HEK293 (cell line): ENCODE measurements at regions not wholly inside any gene's neighbourhood (a gene's known extent, or its start where the extent isn't known, plus 50 kb on each side); places are given as distances from the start of the nearest gene placed in this dataset.
A peak's percentile ranks its signal among the peaks of the same experiment; 100 is the strongest.

Source experiments
- BCL11A ChIP-seq: fragments of 450-650 bp; formaldehyde crosslinking; IDR thresholded peaks from 2 replicates; pipeline ENCODE4 v1.5.1; 2016; ENCODE audit warnings: low read depth, missing biosample characterization, missing genetic modification characterization
- GLI4 ChIP-seq: fragments of 450-650 bp; formaldehyde crosslinking; IDR thresholded peaks from 2 replicates; pipeline ENCODE4 v1.5.1; 2016; ENCODE audit warnings: missing biosample characterization, missing genetic modification characterization
- GLIS2 ChIP-seq: fragments of 450-650 bp; formaldehyde crosslinking; IDR thresholded peaks from 2 replicates; pipeline ENCODE4 v1.5.1; 2016; ENCODE audit warnings: missing biosample characterization, missing genetic modification characterization
- HOXD13 ChIP-seq: sonication (generic); formaldehyde crosslinking; IDR thresholded peaks from 2 replicates; pipeline ENCODE4 v1.8.0; 2022; ENCODE audit warnings: missing genetic modification reagents, borderline replicate concordance
- PRDM1 ChIP-seq: fragments of 450-650 bp; formaldehyde crosslinking; IDR thresholded peaks from 2 replicates; pipeline ENCODE4; 2016; ENCODE audit warnings: missing biosample characterization, missing genetic modification characterization
- SP2 ChIP-seq: fragments of 450-650 bp; formaldehyde crosslinking; IDR thresholded peaks from 2 replicates; pipeline ENCODE4 v1.5.1; 2016; ENCODE audit warnings: missing biosample characterization, missing genetic modification characterization
- ZBTB1 ChIP-seq: fragments of 450-650 bp; formaldehyde crosslinking; IDR thresholded peaks from 2 replicates; pipeline ENCODE4 v1.5.1; 2016; ENCODE audit warnings: missing biosample characterization, missing genetic modification characterization
- ZBTB20 ChIP-seq: fragments of 450-650 bp; formaldehyde crosslinking; IDR thresholded peaks from 2 replicates; pipeline ENCODE4 v1.5.1; 2016; ENCODE audit warnings: missing biosample characterization, missing genetic modification characterization
- ZBTB8A ChIP-seq: fragments of 450-650 bp; formaldehyde crosslinking; IDR thresholded peaks from 2 replicates; pipeline ENCODE4 v1.5.1; 2016; ENCODE audit warnings: missing biosample characterization, missing genetic modification characterization
- ZFP3 ChIP-seq: fragments of 450-650 bp; formaldehyde crosslinking; IDR thresholded peaks from 2 replicates; pipeline ENCODE4 v1.5.1; 2016; ENCODE audit warnings: low read depth, missing biosample characterization, missing genetic modification characterization
- ZNF138 ChIP-seq: fragments of 450-650 bp; formaldehyde crosslinking; IDR thresholded peaks from 2 replicates; pipeline ENCODE4 v1.5.1; 2016; ENCODE audit warnings: missing biosample characterization, missing genetic modification characterization, borderline replicate concordance
- ZNF155 ChIP-seq: fragments of 450-650 bp; formaldehyde crosslinking; IDR thresholded peaks from 2 replicates; pipeline ENCODE4 v1.5.1; 2016; ENCODE audit warnings: missing biosample characterization, missing genetic modification characterization
- ZNF174 ChIP-seq: fragments of 450-650 bp; formaldehyde crosslinking; IDR thresholded peaks from 2 replicates; pipeline ENCODE4 v1.5.0; 2017; ENCODE audit warnings: missing biosample characterization, mild to moderate bottlenecking, missing genetic modification characterization
- ZNF175 ChIP-seq: fragments of 450-650 bp; formaldehyde crosslinking; IDR thresholded peaks from 2 replicates; pipeline ENCODE4 v1.5.1; 2016; ENCODE audit warnings: missing biosample characterization, missing genetic modification characterization
- ZNF202 ChIP-seq: fragments of 450-650 bp; formaldehyde crosslinking; IDR thresholded peaks from 2 replicates; pipeline ENCODE4 v1.5.1; 2016; ENCODE audit warnings: missing biosample characterization, missing genetic modification characterization, borderline replicate concordance
- ZNF292 ChIP-seq: fragments of 450-650 bp; formaldehyde crosslinking; IDR thresholded peaks from 2 replicates; pipeline ENCODE4 v1.5.1; 2016; ENCODE audit warnings: low read depth, missing biosample characterization, missing genetic modification characterization, borderline replicate concordance
- ZNF37A ChIP-seq: fragments of 450-650 bp; IDR thresholded peaks from 2 replicates; pipeline ENCODE4 v1.5.1; 2018; ENCODE audit warnings: missing biosample characterization, missing genetic modification characterization
- ZNF423 ChIP-seq: fragments of 450-650 bp; formaldehyde crosslinking; IDR thresholded peaks from 2 replicates; pipeline ENCODE4 v1.5.1; 2016; ENCODE audit warnings: missing biosample characterization, missing genetic modification characterization
- ZNF548 ChIP-seq: fragments of 450-650 bp; formaldehyde crosslinking; IDR thresholded peaks from 2 replicates; pipeline ENCODE4 v1.5.1; 2016; ENCODE audit warnings: missing biosample characterization, missing genetic modification characterization
- ZNF610 ChIP-seq: fragments of 450-650 bp; formaldehyde crosslinking; IDR thresholded peaks from 2 replicates; pipeline ENCODE4 v1.5.1; 2016; ENCODE audit warnings: missing biosample characterization, missing genetic modification characterization, borderline replicate concordance
- ZNF76 ChIP-seq: fragments of 450-650 bp; formaldehyde crosslinking; IDR thresholded peaks from 2 replicates; pipeline ENCODE4; 2016; ENCODE audit warnings: low read depth, missing biosample characterization, missing genetic modification characterization, borderline replicate concordance
- ZNF843 ChIP-seq: fragments of 450-650 bp; formaldehyde crosslinking; IDR thresholded peaks from 2 replicates; pipeline ENCODE4 v1.5.1; 2016; ENCODE audit warnings: missing biosample characterization, missing genetic modification characterization
- TF ChIP-seq, protein P1 (sequence below): fragments of 450-650 bp; formaldehyde crosslinking; IDR thresholded peaks from 2 replicates; pipeline ENCODE4 v1.5.1; 2016; ENCODE audit warnings: missing biosample characterization, missing genetic modification characterization
- TF ChIP-seq, protein P2 (sequence below): fragments of 450-650 bp; formaldehyde crosslinking; IDR thresholded peaks from 2 replicates; pipeline ENCODE4 v1.5.1; 2016; ENCODE audit warnings: missing biosample characterization, missing genetic modification characterization
- TF ChIP-seq, protein P3 (sequence below): fragments of 450-650 bp; formaldehyde crosslinking; IDR thresholded peaks from 2 replicates; pipeline ENCODE4 v1.5.1; 2016; ENCODE audit warnings: missing biosample characterization, missing genetic modification characterization
- TF ChIP-seq, protein P4 (sequence below): fragments of 450-650 bp; formaldehyde crosslinking; IDR thresholded peaks from 2 replicates; pipeline ENCODE4 v1.5.1; 2016; ENCODE audit warnings: missing biosample characterization, missing genetic modification characterization
- TF ChIP-seq, protein P5 (sequence below): fragments of 450-650 bp; IDR thresholded peaks from 2 replicates; pipeline ENCODE4 v1.5.1; 2018; ENCODE audit warnings: missing biosample characterization, mild to moderate bottlenecking, missing genetic modification characterization
- TF ChIP-seq, protein P6 (sequence below): fragments of 450-650 bp; formaldehyde crosslinking; IDR thresholded peaks from 2 replicates; pipeline ENCODE4 v1.5.1; 2016; ENCODE audit warnings: missing biosample characterization, missing genetic modification characterization

DNA sequence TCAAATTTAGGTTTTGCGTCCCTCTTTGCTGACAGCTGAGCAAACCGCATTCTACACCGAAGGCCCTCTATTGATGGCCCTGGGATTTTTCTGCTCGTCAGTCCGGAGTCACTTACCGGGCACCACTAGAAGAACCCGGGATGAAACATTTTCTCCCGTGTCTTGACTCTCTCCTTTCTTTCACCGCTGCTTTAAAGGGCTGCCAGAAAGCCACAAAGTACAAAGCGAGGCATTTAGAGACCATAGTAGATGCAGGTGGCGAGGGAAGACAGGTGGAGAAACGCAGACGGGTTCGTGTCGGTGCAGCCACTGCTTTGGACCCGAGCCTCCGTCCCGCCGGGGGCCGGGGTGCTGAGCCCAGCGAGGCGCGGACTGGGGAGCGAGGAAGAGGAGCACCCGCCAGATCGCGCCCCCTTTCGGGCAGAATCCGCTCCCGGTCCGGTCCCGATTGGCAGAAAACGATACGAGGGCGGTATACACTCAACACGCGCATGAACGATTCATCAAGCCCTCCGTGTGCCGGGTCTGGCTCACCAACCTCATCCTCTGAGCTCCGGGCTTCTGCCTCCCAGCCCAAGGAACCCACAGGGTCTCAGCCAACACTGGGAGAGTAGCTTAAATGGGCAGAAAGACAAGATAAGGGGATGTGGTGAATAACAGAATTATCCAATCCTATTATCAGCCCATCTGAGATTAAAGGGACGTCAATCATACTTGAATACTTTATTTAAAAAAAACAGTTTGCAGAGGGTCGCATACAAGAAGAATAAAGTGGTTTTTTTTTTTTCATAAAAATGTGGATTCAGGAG lies 84.9 kb downstream of the TRIM27 start (continued):
- TF ChIP-seq ZNF138 (tag by site-specific recombination): no peak
- peak; percentile 72 for TF ChIP-seq GLIS2 (tag by site-specific recombination)
- no peak for TF ChIP-seq ZNF174 (tag by site-specific recombination)
- TF ChIP-seq, protein P1, sequence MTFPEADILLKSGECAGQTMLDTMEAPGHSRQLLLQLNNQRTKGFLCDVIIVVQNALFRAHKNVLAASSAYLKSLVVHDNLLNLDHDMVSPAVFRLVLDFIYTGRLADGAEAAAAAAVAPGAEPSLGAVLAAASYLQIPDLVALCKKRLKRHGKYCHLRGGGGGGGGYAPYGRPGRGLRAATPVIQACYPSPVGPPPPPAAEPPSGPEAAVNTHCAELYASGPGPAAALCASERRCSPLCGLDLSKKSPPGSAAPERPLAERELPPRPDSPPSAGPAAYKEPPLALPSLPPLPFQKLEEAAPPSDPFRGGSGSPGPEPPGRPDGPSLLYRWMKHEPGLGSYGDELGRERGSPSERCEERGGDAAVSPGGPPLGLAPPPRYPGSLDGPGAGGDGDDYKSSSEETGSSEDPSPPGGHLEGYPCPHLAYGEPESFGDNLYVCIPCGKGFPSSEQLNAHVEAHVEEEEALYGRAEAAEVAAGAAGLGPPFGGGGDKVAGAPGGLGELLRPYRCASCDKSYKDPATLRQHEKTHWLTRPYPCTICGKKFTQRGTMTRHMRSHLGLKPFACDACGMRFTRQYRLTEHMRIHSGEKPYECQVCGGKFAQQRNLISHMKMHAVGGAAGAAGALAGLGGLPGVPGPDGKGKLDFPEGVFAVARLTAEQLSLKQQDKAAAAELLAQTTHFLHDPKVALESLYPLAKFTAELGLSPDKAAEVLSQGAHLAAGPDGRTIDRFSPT: peak; percentile 92
- no peak for TF ChIP-seq ZNF155 (tag by site-specific recombination)
- peak; percentile 75 for TF ChIP-seq SP2 (tag by site-specific recombination)
- TF ChIP-seq PRDM1 (tag by site-specific recombination): peak; percentile 70
- peak; percentile 54; the same call in 1 of the 2 replicates for TF ChIP-seq ZNF423
- TF ChIP-seq, protein P2, sequence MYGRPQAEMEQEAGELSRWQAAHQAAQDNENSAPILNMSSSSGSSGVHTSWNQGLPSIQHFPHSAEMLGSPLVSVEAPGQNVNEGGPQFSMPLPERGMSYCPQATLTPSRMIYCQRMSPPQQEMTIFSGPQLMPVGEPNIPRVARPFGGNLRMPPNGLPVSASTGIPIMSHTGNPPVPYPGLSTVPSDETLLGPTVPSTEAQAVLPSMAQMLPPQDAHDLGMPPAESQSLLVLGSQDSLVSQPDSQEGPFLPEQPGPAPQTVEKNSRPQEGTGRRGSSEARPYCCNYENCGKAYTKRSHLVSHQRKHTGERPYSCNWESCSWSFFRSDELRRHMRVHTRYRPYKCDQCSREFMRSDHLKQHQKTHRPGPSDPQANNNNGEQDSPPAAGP (tag by site-specific recombination): peak; percentile 72
- TF ChIP-seq, protein P3, sequence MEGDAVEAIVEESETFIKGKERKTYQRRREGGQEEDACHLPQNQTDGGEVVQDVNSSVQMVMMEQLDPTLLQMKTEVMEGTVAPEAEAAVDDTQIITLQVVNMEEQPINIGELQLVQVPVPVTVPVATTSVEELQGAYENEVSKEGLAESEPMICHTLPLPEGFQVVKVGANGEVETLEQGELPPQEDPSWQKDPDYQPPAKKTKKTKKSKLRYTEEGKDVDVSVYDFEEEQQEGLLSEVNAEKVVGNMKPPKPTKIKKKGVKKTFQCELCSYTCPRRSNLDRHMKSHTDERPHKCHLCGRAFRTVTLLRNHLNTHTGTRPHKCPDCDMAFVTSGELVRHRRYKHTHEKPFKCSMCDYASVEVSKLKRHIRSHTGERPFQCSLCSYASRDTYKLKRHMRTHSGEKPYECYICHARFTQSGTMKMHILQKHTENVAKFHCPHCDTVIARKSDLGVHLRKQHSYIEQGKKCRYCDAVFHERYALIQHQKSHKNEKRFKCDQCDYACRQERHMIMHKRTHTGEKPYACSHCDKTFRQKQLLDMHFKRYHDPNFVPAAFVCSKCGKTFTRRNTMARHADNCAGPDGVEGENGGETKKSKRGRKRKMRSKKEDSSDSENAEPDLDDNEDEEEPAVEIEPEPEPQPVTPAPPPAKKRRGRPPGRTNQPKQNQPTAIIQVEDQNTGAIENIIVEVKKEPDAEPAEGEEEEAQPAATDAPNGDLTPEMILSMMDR: peak; percentile 98
- no peak for TF ChIP-seq ZNF202 (tag by site-specific recombination)
- TF ChIP-seq ZBTB1: no peak
- TF ChIP-seq ZFP3 (tag by site-specific recombination): no peak
- TF ChIP-seq BCL11A (tag by site-specific recombination): 0 out of 2 replicates have a peak, but pooled peaks have one; percentile 70
- TF ChIP-seq ZNF843: no peak
- TF ChIP-seq HOXD13 (CRISPR knock-in tag): no peak
- TF ChIP-seq ZNF76 (tag by site-specific recombination): peak; percentile 12; the same call in 1 of the 2 replicates
- TF ChIP-seq ZBTB8A: peak; percentile 100
- no peak for TF ChIP-seq ZNF548 (tag by site-specific recombination)
- no peak for TF ChIP-seq ZNF175 (tag by site-specific recombination)
- no peak for TF ChIP-seq ZNF292 (tag by site-specific recombination)
- TF ChIP-seq, protein P4, sequence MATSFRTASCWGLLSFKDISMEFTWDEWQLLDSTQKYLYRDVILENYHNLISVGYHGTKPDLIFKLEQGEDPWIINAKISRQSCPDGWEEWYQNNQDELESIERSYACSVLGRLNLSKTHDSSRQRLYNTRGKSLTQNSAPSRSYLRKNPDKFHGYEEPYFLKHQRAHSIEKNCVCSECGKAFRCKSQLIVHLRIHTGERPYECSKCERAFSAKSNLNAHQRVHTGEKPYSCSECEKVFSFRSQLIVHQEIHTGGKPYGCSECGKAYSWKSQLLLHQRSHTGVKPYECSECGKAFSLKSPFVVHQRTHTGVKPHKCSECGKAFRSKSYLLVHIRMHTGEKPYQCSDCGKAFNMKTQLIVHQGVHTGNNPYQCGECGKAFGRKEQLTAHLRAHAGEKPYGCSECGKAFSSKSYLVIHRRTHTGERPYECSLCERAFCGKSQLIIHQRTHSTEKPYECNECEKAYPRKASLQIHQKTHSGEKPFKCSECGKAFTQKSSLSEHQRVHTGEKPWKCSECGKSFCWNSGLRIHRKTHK: no peak
- TF ChIP-seq ZNF610 (tag by site-specific recombination): no peak
- TF ChIP-seq GLI4 (tag by site-specific recombination): no peak
- TF ChIP-seq, protein P5, sequence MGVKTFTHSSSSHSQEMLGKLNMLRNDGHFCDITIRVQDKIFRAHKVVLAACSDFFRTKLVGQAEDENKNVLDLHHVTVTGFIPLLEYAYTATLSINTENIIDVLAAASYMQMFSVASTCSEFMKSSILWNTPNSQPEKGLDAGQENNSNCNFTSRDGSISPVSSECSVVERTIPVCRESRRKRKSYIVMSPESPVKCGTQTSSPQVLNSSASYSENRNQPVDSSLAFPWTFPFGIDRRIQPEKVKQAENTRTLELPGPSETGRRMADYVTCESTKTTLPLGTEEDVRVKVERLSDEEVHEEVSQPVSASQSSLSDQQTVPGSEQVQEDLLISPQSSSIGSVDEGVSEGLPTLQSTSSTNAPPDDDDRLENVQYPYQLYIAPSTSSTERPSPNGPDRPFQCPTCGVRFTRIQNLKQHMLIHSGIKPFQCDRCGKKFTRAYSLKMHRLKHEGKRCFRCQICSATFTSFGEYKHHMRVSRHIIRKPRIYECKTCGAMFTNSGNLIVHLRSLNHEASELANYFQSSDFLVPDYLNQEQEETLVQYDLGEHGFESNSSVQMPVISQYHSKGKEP (tag by site-specific recombination): no peak
- TF ChIP-seq ZBTB20 (tag by site-specific recombination): peak; percentile 93
- TF ChIP-seq, protein P6, sequence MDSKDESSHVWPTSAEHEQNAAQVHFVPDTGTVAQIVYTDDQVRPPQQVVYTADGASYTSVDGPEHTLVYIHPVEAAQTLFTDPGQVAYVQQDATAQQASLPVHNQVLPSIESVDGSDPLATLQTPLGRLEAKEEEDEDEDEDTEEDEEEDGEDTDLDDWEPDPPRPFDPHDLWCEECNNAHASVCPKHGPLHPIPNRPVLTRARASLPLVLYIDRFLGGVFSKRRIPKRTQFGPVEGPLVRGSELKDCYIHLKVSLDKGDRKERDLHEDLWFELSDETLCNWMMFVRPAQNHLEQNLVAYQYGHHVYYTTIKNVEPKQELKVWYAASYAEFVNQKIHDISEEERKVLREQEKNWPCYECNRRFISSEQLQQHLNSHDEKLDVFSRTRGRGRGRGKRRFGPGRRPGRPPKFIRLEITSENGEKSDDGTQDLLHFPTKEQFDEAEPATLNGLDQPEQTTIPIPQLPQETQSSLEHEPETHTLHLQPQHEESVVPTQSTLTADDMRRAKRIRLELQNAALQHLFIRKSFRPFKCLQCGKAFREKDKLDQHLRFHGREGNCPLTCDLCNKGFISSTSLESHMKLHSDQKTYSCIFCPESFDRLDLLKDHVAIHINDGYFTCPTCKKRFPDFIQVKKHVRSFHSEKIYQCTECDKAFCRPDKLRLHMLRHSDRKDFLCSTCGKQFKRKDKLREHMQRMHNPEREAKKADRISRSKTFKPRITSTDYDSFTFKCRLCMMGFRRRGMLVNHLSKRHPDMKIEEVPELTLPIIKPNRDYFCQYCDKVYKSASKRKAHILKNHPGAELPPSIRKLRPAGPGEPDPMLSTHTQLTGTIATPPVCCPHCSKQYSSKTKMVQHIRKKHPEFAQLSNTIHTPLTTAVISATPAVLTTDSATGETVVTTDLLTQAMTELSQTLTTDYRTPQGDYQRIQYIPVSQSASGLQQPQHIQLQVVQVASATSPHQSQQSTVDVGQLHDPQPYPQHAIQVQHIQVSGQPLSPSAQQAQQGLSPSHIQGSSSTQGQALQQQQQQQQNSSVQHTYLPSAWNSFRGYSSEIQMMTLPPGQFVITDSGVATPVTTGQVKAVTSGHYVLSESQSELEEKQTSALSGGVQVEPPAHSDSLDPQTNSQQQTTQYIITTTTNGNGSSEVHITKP (tag by site-specific recombination): peak; percentile 63
- TF ChIP-seq ZNF37A (tag by site-specific recombination): no peak
